SK-N-SH (cell line): ENCODE measurements at regions not wholly inside any gene's neighbourhood (a gene's known extent, or its start where the extent isn't known, plus 50 kb on each side); places are given as distances from the start of the nearest gene placed in this dataset.

Experiments
- CHD2 ChIP-seq: fragments of 150-350 bp; IDR thresholded peaks from 2 replicates; pipeline ENCODE4 v1.6.1; 2018; ENCODE audit warnings: low read length; ENCODE audit not compliant: partially characterized antibody
- RAD21 ChIP-seq: IDR thresholded peaks from 2 replicates; pipeline ENCODE4 v1.6.1; 2012; ENCODE audit warnings: mild to moderate bottlenecking, low read length
- RFX5 ChIP-seq: IDR thresholded peaks from 2 replicates; pipeline ENCODE4 v1.6.1; 2012; ENCODE audit warnings: mild to moderate bottlenecking, improper control_type of control experiment, low read length
- RXRA ChIP-seq: IDR thresholded peaks from 2 replicates; pipeline ENCODE4 v1.4.0; 2012; ENCODE audit warnings: low read depth, mild to moderate bottlenecking, borderline replicate concordance
- SMC3 ChIP-seq: IDR thresholded peaks from 2 replicates; pipeline ENCODE4 v1.6.1; 2012; ENCODE audit warnings: low read depth, low read length, improper control_type of control experiment
- TEAD4 ChIP-seq: IDR thresholded peaks from 2 replicates; pipeline ENCODE4 v1.4.0; 2012; ENCODE audit warnings: mild to moderate bottlenecking, borderline replicate concordance; ENCODE audit not compliant: insufficient read depth
- YY1 ChIP-seq: IDR thresholded peaks from 2 replicates; pipeline ENCODE4 v1.4.0; 2012; ENCODE audit warnings: low read depth, mild to moderate bottlenecking
- TF ChIP-seq, protein P1 (sequence below): fragments of 200-600 bp; sonication (generic); IDR thresholded peaks from 2 replicates; pipeline ENCODE4 v1.6.1; 2017; ENCODE audit warnings: antibody characterized with exemption, mild to moderate bottlenecking, moderate library complexity
- TF ChIP-seq, protein P2 (sequence below): IDR thresholded peaks from 2 replicates; pipeline ENCODE4 v1.6.1; 2012; ENCODE audit warnings: mild to moderate bottlenecking, low read depth, low read length, moderate library complexity
- TF ChIP-seq, protein P3 (sequence below): IDR thresholded peaks from 2 replicates; pipeline ENCODE4 v1.4.0; 2012; ENCODE audit warnings: low read depth

DNA sequence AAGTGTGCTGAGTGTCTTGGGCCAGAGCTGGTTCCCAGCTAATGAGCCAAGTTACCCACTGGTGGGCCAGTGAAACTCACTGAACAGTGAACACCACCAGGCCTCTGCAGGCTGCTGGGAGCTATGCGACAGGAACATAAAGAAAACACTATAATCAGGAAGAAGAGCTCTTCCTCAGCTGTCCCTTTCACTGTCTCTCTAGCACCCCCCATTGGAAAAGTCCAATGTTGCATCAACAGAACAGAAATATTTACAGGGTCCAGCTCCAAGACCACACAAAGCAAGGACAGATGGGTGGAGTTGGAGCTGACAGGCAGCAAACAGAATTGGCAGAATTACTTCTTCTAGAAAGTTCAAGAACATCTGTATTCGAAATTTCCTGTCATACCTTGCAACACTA lies 903.6 kb upstream of the TMEM132C start:
- TF ChIP-seq, protein P1, sequence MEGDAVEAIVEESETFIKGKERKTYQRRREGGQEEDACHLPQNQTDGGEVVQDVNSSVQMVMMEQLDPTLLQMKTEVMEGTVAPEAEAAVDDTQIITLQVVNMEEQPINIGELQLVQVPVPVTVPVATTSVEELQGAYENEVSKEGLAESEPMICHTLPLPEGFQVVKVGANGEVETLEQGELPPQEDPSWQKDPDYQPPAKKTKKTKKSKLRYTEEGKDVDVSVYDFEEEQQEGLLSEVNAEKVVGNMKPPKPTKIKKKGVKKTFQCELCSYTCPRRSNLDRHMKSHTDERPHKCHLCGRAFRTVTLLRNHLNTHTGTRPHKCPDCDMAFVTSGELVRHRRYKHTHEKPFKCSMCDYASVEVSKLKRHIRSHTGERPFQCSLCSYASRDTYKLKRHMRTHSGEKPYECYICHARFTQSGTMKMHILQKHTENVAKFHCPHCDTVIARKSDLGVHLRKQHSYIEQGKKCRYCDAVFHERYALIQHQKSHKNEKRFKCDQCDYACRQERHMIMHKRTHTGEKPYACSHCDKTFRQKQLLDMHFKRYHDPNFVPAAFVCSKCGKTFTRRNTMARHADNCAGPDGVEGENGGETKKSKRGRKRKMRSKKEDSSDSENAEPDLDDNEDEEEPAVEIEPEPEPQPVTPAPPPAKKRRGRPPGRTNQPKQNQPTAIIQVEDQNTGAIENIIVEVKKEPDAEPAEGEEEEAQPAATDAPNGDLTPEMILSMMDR: 0 out of 2 replicates have a peak, but pooled peaks have one; percentile 15
- TF ChIP-seq, protein P2, sequence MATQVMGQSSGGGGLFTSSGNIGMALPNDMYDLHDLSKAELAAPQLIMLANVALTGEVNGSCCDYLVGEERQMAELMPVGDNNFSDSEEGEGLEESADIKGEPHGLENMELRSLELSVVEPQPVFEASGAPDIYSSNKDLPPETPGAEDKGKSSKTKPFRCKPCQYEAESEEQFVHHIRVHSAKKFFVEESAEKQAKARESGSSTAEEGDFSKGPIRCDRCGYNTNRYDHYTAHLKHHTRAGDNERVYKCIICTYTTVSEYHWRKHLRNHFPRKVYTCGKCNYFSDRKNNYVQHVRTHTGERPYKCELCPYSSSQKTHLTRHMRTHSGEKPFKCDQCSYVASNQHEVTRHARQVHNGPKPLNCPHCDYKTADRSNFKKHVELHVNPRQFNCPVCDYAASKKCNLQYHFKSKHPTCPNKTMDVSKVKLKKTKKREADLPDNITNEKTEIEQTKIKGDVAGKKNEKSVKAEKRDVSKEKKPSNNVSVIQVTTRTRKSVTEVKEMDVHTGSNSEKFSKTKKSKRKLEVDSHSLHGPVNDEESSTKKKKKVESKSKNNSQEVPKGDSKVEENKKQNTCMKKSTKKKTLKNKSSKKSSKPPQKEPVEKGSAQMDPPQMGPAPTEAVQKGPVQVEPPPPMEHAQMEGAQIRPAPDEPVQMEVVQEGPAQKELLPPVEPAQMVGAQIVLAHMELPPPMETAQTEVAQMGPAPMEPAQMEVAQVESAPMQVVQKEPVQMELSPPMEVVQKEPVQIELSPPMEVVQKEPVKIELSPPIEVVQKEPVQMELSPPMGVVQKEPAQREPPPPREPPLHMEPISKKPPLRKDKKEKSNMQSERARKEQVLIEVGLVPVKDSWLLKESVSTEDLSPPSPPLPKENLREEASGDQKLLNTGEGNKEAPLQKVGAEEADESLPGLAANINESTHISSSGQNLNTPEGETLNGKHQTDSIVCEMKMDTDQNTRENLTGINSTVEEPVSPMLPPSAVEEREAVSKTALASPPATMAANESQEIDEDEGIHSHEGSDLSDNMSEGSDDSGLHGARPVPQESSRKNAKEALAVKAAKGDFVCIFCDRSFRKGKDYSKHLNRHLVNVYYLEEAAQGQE: no peak
- TF ChIP-seq RFX5: no peak
- TF ChIP-seq RAD21: no peak
- no peak for TF ChIP-seq YY1
- TF ChIP-seq SMC3: no peak
- TF ChIP-seq, protein P3, sequence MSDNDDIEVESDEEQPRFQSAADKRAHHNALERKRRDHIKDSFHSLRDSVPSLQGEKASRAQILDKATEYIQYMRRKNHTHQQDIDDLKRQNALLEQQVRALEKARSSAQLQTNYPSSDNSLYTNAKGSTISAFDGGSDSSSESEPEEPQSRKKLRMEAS: no peak
- TF ChIP-seq RXRA: no peak
- TF ChIP-seq TEAD4: no peak
- TF ChIP-seq CHD2: no peak
